ENCODE measurements at regions not wholly inside any gene's neighbourhood (a gene's known extent, or its start where the extent isn't known, plus 50 kb on each side); places are given as distances from the start of the nearest gene placed in this dataset.

DNA sequence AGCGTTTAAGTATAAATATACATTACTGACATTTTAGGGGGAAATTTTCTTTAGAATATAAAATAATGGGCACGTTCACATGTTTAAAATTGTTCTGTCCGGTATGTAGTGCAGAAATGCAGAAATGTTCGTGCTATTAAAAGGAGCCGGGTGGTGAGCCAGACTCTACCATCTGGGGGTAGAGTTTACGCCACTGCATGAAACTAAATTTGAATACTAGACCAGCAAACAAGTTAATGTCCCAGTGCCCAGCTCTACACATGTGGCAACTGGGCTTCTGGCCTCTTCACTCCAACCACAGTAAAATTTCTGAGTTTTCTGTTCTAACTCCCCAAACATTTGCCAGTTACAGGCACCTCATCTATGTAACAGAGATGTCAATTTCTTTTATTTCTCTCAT is 1453.3 kb upstream of the TENM3 start:
- ChIA-PET POLR2A (ENCODE audit: low non-redundant PET) (no interaction called here), CTCF (no interaction called here)
- TF ChIP-seq EZH2 (IDR thresholded peaks at IDR 0.05; ENCODE audit: borderline replicate concordance, low read depth, low read length, poor library complexity, severe bottlenecking) = no peak
- TF ChIP-seq, protein P1, sequence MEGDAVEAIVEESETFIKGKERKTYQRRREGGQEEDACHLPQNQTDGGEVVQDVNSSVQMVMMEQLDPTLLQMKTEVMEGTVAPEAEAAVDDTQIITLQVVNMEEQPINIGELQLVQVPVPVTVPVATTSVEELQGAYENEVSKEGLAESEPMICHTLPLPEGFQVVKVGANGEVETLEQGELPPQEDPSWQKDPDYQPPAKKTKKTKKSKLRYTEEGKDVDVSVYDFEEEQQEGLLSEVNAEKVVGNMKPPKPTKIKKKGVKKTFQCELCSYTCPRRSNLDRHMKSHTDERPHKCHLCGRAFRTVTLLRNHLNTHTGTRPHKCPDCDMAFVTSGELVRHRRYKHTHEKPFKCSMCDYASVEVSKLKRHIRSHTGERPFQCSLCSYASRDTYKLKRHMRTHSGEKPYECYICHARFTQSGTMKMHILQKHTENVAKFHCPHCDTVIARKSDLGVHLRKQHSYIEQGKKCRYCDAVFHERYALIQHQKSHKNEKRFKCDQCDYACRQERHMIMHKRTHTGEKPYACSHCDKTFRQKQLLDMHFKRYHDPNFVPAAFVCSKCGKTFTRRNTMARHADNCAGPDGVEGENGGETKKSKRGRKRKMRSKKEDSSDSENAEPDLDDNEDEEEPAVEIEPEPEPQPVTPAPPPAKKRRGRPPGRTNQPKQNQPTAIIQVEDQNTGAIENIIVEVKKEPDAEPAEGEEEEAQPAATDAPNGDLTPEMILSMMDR (conservative IDR thresholded peaks at IDR 0.05; ENCODE audit: low read depth, low read length) = no peak
- no peaks in the 10 kb centered on the region for H3K9me3 ChIP-seq (ENCODE audit: low read depth, low read length, poor library complexity, severe bottlenecking)
- no TSS peak for BruUV-seq (replicated peaks)
- H3K4me3 ChIP-seq (ENCODE audit: low read depth, low read length, poor library complexity, severe bottlenecking) = no peak overlapping the region
- H3K27me3 ChIP-seq (replicated peaks; ENCODE audit: insufficient read depth, low read depth, low read length, poor library complexity) = no peaks in the 10 kb centered on the region
- peaks cover 31% of the 10 kb centered on the region for H3K4me1 ChIP-seq (ENCODE audit: insufficient read depth, low read length, poor library complexity, severe bottlenecking)
- intact Hi-C loops (cut with micrococcal nuclease; ENCODE audit: unreplicated experiment) = no loop called here
- no peak overlapping the region for H3K27ac ChIP-seq (ENCODE audit: low read depth, low read length, poor library complexity, severe bottlenecking)
- DNase-seq (ENCODE audit: low spot score) = no peak
- no peaks in the 10 kb centered on the region for H3K36me3 ChIP-seq (ENCODE audit: insufficient read depth, low read length, poor library complexity, severe bottlenecking)

DNA sequence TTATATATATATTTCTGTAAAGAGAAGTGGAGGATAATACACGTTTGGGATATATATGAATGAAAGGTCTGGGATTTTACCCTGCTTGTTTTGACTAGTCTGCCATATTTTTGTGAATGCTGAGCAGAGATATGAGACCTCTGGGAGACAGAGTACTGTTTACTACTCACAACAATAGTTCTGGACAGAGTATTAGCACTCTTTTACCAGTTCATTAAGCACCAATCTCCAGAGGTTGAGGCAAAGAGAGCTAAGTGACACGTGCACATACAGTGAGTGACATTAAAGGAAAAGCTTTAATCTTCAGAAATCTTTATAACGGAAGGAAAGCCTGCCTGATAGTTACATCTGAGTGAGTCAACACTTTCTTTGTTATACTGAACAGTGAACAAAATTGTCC is 1452.7 kb upstream of the TENM3 start:
- Histone ChIP-seq H3K4me3 (ENCODE audit: low read depth, low read length, poor library complexity, severe bottlenecking) (no peak overlapping the region), H3K4me1 (ENCODE audit: insufficient read depth, low read length, poor library complexity, severe bottlenecking) (peaks cover 31% of the 10 kb centered on the region), H3K36me3 (ENCODE audit: insufficient read depth, low read length, poor library complexity, severe bottlenecking) (no peaks in the 10 kb centered on the region), H3K27me3 (replicated peaks; ENCODE audit: insufficient read depth, low read depth, low read length, poor library complexity) (no peaks in the 10 kb centered on the region), H3K9me3 (ENCODE audit: low read depth, low read length, poor library complexity, severe bottlenecking) (no peaks in the 10 kb centered on the region), H3K27ac (ENCODE audit: low read depth, low read length, poor library complexity, severe bottlenecking) (no peak overlapping the region)
- peak; percentile 10 for DNase-seq (ENCODE audit: low spot score)
- ChIA-PET CTCF (no interaction called here), POLR2A (ENCODE audit: low non-redundant PET) (no interaction called here)
- intact Hi-C loops (cut with micrococcal nuclease; ENCODE audit: unreplicated experiment) = no loop called here
- BruUV-seq (replicated peaks) = no TSS peak
- TF ChIP-seq EZH2 (IDR thresholded peaks at IDR 0.05; ENCODE audit: borderline replicate concordance, low read depth, low read length, poor library complexity, severe bottlenecking) = no peak
- TF ChIP-seq, protein P1 (conservative IDR thresholded peaks at IDR 0.05; ENCODE audit: low read depth, low read length) = no peak

GRCh38 chr4:180792541-180792940 is 1450.7 kb upstream of the TENM3 start:
- no peak for DNase-seq (ENCODE audit: low spot score)
- no TSS peak for BruUV-seq (replicated peaks)
- ChIA-PET POLR2A (ENCODE audit: low non-redundant PET) (no interaction called here), CTCF (no interaction called here)
- Histone ChIP-seq H3K4me3 (ENCODE audit: low read depth, low read length, poor library complexity, severe bottlenecking) (no peak overlapping the region), H3K27me3 (replicated peaks; ENCODE audit: insufficient read depth, low read depth, low read length, poor library complexity) (no peaks in the 10 kb centered on the region), H3K9me3 (ENCODE audit: low read depth, low read length, poor library complexity, severe bottlenecking) (no peaks in the 10 kb centered on the region), H3K4me1 (ENCODE audit: insufficient read depth, low read length, poor library complexity, severe bottlenecking) (peaks cover 31% of the 10 kb centered on the region), H3K27ac (ENCODE audit: low read depth, low read length, poor library complexity, severe bottlenecking) (no peak overlapping the region), H3K36me3 (ENCODE audit: insufficient read depth, low read length, poor library complexity, severe bottlenecking) (no peaks in the 10 kb centered on the region)
- intact Hi-C loops (cut with micrococcal nuclease; ENCODE audit: unreplicated experiment) = no loop called here
- TF ChIP-seq, protein P1 (conservative IDR thresholded peaks at IDR 0.05; ENCODE audit: low read depth, low read length) = no peak
- TF ChIP-seq EZH2 (IDR thresholded peaks at IDR 0.05; ENCODE audit: borderline replicate concordance, low read depth, low read length, poor library complexity, severe bottlenecking) = no peak
